Liver (tissue), 8 donors: ENCODE measurements at regions not wholly inside any gene's neighbourhood (a gene's known extent, or its start where the extent isn't known, plus 50 kb on each side); places are given as distances from the start of the nearest gene placed in this dataset.

Experiments used
- DNase-seq: peaks from one replicate; pipeline ENCODE4 v3.0.0-alpha.2; 2017; ENCODE audit warnings: low spot score
- H3K27ac ChIP-seq, 2 donors: one replicate each; pipeline ENCODE4 v1.7.0; 2013; ENCODE audit warnings: inconsistent platforms in 2 of 2, low read length in 2 of 2, control low read depth in 1 of 2, low read depth in 1 of 2, mild to moderate bottlenecking in 1 of 2
- H3K27me3 ChIP-seq, 4 donors: one replicate each; pipeline versions ENCODE4 v1.6.1 to v1.7.0; 2013; ENCODE audit warnings: low read length in 3 of 4, inconsistent platforms in 1 of 4, mild to moderate bottlenecking in 1 of 4, moderate library complexity in 1 of 4; ENCODE audit not compliant: control insufficient read depth in 4 of 4, insufficient read depth in 4 of 4
- H3K36me3 ChIP-seq, 4 donors: one replicate each; pipeline versions ENCODE4 v1.6.1 to v1.7.0; 2013; ENCODE audit warnings: low read length in 3 of 4, mild to moderate bottlenecking in 3 of 4, low read depth in 1 of 4, moderate library complexity in 1 of 4; ENCODE audit not compliant: control insufficient read depth in 4 of 4, insufficient read depth in 3 of 4
- H3K4me1 ChIP-seq, 4 donors: one replicate each; pipeline versions ENCODE4 v1.6.1 to v1.7.0; 2013; ENCODE audit warnings: low read length in 3 of 4, mild to moderate bottlenecking in 3 of 4, moderate library complexity in 1 of 4; ENCODE audit not compliant: control insufficient read depth in 4 of 4, insufficient read depth in 4 of 4
- H3K4me3 ChIP-seq, 3 donors: one replicate each; pipeline versions ENCODE4 v1.6.1 to v1.7.0; 2013; ENCODE audit warnings: low read length in 3 of 3, control low read depth in 1 of 3, low read depth in 1 of 3, mild to moderate bottlenecking in 1 of 3
- H3K9ac ChIP-seq, 2 donors: one replicate each; pipeline ENCODE4 v1.7.0; 2013; ENCODE audit warnings: low read length in 2 of 2, mild to moderate bottlenecking in 2 of 2, moderate library complexity in 2 of 2, control low read depth in 1 of 2, low read depth in 1 of 2
- H3K9me3 ChIP-seq, 4 donors: one replicate each; pipeline versions ENCODE4 v1.6.1 to v1.7.0; 2013; ENCODE audit warnings: low read length in 3 of 4; ENCODE audit not compliant: control insufficient read depth in 4 of 4
- ATF3 ChIP-seq: IDR thresholded peaks from 2 replicates; pipeline ENCODE4 v1.6.1; 2016; ENCODE audit warnings: antibody characterized with exemption
- EGR1 ChIP-seq, 2 donors: IDR thresholded peaks; 2 replicates each; pipeline ENCODE4 v1.6.1; 2016 to 2018; ENCODE audit warnings: antibody characterized with exemption in 2 of 2, low read depth in 2 of 2
- FOXA1 ChIP-seq: IDR thresholded peaks from 2 replicates; pipeline ENCODE4 v1.6.1; 2016; ENCODE audit warnings: antibody characterized with exemption
- FOXA2 ChIP-seq: IDR thresholded peaks from 2 replicates; pipeline ENCODE4 v1.6.1; 2016; ENCODE audit warnings: antibody characterized with exemption
- GABPA ChIP-seq, 2 donors: IDR thresholded peaks in 1 of 2; conservative IDR thresholded peaks in 1 of 2; 2 replicates each; pipeline ENCODE4 v1.6.1; 2016; ENCODE audit warnings: antibody characterized with exemption in 2 of 2, mild to moderate bottlenecking in 1 of 2, moderate library complexity in 1 of 2
- HNF4A ChIP-seq, 2 donors: conservative IDR thresholded peaks; 2 replicates each; pipeline ENCODE4 v1.6.1; 2016; ENCODE audit warnings: antibody characterized with exemption in 2 of 2, mild to moderate bottlenecking in 2 of 2
- HNF4G ChIP-seq: IDR thresholded peaks from 2 replicates; pipeline ENCODE4 v1.6.1; 2016; ENCODE audit warnings: antibody characterized with exemption
- JUND ChIP-seq, 2 donors: IDR thresholded peaks; 2 replicates each; pipeline ENCODE4 v1.6.1; 2016; ENCODE audit warnings: antibody characterized with exemption in 2 of 2
- NR2F2 ChIP-seq: IDR thresholded peaks from 2 replicates; pipeline ENCODE4 v1.6.1; 2016; ENCODE audit warnings: antibody characterized with exemption
- RAD21 ChIP-seq, 2 donors: IDR thresholded peaks; 2 replicates each; pipeline ENCODE4 v1.6.1; 2016; ENCODE audit warnings: antibody characterized with exemption in 2 of 2, mild to moderate bottlenecking in 2 of 2
- RXRA ChIP-seq, 2 donors: IDR thresholded peaks; 2 replicates each; pipeline ENCODE4 v1.6.1; 2017 to 2018; ENCODE audit warnings: antibody characterized with exemption in 2 of 2, mild to moderate bottlenecking in 1 of 2
- SP1 ChIP-seq: IDR thresholded peaks from 2 replicates; pipeline ENCODE4 v1.6.1; 2018; ENCODE audit warnings: antibody characterized with exemption, mild to moderate bottlenecking
- TAF1 ChIP-seq: conservative IDR thresholded peaks from 2 replicates; pipeline ENCODE4 v1.6.1; 2016; ENCODE audit warnings: antibody characterized with exemption, mild to moderate bottlenecking
- YY1 ChIP-seq: IDR thresholded peaks from 2 replicates; pipeline ENCODE4 v1.6.1; 2016; ENCODE audit warnings: antibody characterized with exemption, mild to moderate bottlenecking
- WGBS: extraction: QIAGEN DNeasy Blood & Tissue Kit; methylation state at CpG from one replicate; pipeline ENCODE4 v1.1.7; 2013; 5-methylcytosine and 5-hydroxymethylcytosine counted together
- TF ChIP-seq, protein P1 (sequence below): IDR thresholded peaks from 2 replicates; pipeline ENCODE4 v1.6.1; 2016; ENCODE audit warnings: antibody characterized with exemption
- TF ChIP-seq, protein P2 (sequence below): IDR thresholded peaks from 2 replicates; pipeline ENCODE4 v1.6.1; 2016; ENCODE audit warnings: antibody characterized with exemption
- TF ChIP-seq, protein P3 (sequence below): fragments of 150-350 bp; IDR thresholded peaks from 2 replicates; pipeline ENCODE4 v1.5.1; 2017; ENCODE audit warnings: improper control_type of control experiment, low read depth, low read length; ENCODE audit not compliant: missing input control
- TF ChIP-seq, protein P4 (sequence below): IDR thresholded peaks from 2 replicates; pipeline ENCODE4 v1.6.1; 2016; ENCODE audit warnings: antibody characterized with exemption, mild to moderate bottlenecking
- donor health status: healthy.
- donor health status: healthy.
- donor health status: healthy.
- donor health status: healthy.
- donor health status: healthy.

DNA sequence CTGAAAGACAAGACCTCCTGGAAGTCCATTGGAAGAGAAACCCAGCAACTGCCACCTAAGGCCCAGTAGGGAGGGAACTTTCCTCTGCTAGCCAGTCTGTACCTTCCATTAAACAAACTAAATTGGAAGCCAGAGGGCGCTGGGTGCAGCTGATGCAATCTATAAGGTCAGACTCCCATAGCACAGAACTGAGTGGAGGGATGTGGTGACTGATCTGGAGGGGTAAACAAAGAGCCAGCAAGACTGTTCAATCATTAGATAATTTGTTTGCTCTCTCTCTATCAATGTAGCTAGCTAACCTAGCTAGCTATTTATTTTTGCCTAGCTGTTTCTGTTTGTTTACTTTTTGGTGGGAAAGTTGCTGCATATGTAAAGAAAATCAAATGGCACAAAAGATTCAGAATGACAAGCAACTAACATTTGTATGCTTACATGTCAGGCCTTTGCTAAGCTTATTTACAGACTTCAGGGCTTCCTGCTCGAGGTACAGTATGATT, 291.8 kb upstream of the DAB2 start:
- 15% methylated on average over 2 of the region's 2 CpGs for WGBS
- H3K4me1 ChIP-seq = peaks cover 0 to 21% (median 17%) of the 10 kb centered on the region in 4 donors
- peak; percentile 46 for DNase-seq
- H3K9me3 ChIP-seq = no peaks in the 10 kb centered on the region
- TF ChIP-seq HNF4G (peak; percentile 13), YY1 (peak; percentile 79), RXRA (IDR thresholded peaks at IDR 0.05) (peak; percentile 72 to 74), GABPA (IDR thresholded peaks at IDR 0.05 in 1 of 2, conservative IDR thresholded peaks at IDR 0.05 in 1 of 2) (no peak), NR2F2 (peak; percentile 15), JUND (IDR thresholded peaks at IDR 0.05) (peak; percentile 43 to 60), RAD21 (IDR thresholded peaks at IDR 0.05) (peak; percentile 70 to 75), TAF1 (no peak), FOXA1 (peak; percentile 73), SP1 (peak; percentile 85), FOXA2 (peak; percentile 80), EGR1 (IDR thresholded peaks at IDR 0.05; ENCODE audit: low read depth in 2 of 2) (no peak), HNF4A (conservative IDR thresholded peaks at IDR 0.05) (peak; percentile 65 to 79), ATF3 (peak; percentile 94)
- TF ChIP-seq, protein P1, sequence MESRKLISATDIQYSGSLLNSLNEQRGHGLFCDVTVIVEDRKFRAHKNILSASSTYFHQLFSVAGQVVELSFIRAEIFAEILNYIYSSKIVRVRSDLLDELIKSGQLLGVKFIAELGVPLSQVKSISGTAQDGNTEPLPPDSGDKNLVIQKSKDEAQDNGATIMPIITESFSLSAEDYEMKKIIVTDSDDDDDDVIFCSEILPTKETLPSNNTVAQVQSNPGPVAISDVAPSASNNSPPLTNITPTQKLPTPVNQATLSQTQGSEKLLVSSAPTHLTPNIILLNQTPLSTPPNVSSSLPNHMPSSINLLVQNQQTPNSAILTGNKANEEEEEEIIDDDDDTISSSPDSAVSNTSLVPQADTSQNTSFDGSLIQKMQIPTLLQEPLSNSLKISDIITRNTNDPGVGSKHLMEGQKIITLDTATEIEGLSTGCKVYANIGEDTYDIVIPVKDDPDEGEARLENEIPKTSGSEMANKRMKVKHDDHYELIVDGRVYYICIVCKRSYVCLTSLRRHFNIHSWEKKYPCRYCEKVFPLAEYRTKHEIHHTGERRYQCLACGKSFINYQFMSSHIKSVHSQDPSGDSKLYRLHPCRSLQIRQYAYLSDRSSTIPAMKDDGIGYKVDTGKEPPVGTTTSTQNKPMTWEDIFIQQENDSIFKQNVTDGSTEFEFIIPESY = peak; percentile 30
- TF ChIP-seq, protein P2, sequence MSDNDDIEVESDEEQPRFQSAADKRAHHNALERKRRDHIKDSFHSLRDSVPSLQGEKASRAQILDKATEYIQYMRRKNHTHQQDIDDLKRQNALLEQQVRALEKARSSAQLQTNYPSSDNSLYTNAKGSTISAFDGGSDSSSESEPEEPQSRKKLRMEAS = peak; percentile 14
- TF ChIP-seq, protein P3, sequence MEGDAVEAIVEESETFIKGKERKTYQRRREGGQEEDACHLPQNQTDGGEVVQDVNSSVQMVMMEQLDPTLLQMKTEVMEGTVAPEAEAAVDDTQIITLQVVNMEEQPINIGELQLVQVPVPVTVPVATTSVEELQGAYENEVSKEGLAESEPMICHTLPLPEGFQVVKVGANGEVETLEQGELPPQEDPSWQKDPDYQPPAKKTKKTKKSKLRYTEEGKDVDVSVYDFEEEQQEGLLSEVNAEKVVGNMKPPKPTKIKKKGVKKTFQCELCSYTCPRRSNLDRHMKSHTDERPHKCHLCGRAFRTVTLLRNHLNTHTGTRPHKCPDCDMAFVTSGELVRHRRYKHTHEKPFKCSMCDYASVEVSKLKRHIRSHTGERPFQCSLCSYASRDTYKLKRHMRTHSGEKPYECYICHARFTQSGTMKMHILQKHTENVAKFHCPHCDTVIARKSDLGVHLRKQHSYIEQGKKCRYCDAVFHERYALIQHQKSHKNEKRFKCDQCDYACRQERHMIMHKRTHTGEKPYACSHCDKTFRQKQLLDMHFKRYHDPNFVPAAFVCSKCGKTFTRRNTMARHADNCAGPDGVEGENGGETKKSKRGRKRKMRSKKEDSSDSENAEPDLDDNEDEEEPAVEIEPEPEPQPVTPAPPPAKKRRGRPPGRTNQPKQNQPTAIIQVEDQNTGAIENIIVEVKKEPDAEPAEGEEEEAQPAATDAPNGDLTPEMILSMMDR = peak; percentile 42
- TF ChIP-seq, protein P4, sequence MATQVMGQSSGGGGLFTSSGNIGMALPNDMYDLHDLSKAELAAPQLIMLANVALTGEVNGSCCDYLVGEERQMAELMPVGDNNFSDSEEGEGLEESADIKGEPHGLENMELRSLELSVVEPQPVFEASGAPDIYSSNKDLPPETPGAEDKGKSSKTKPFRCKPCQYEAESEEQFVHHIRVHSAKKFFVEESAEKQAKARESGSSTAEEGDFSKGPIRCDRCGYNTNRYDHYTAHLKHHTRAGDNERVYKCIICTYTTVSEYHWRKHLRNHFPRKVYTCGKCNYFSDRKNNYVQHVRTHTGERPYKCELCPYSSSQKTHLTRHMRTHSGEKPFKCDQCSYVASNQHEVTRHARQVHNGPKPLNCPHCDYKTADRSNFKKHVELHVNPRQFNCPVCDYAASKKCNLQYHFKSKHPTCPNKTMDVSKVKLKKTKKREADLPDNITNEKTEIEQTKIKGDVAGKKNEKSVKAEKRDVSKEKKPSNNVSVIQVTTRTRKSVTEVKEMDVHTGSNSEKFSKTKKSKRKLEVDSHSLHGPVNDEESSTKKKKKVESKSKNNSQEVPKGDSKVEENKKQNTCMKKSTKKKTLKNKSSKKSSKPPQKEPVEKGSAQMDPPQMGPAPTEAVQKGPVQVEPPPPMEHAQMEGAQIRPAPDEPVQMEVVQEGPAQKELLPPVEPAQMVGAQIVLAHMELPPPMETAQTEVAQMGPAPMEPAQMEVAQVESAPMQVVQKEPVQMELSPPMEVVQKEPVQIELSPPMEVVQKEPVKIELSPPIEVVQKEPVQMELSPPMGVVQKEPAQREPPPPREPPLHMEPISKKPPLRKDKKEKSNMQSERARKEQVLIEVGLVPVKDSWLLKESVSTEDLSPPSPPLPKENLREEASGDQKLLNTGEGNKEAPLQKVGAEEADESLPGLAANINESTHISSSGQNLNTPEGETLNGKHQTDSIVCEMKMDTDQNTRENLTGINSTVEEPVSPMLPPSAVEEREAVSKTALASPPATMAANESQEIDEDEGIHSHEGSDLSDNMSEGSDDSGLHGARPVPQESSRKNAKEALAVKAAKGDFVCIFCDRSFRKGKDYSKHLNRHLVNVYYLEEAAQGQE = peak; percentile 27
- no peaks in the 10 kb centered on the region for H3K27me3 ChIP-seq
- H3K9ac ChIP-seq = no peak overlapping the region
- H3K27ac ChIP-seq = no peak overlapping the region
- H3K36me3 ChIP-seq = no peaks in the 10 kb centered on the region
- no peak overlapping the region for H3K4me3 ChIP-seq
